ENCODE measurements at regions not wholly inside any gene's neighbourhood (a gene's known extent, or its start where the extent isn't known, plus 50 kb on each side); places are given as distances from the start of the nearest gene placed in this dataset.

- no peak for DNase-seq
Measured at GRCh38 chr4:27272217-27272616, 411.6 kb downstream of the STIM2 start.

- no peak for DNase-seq
Measured at GRCh38 chr4:27276307-27277073, 415.8 kb downstream of the STIM2 start.

DNA sequence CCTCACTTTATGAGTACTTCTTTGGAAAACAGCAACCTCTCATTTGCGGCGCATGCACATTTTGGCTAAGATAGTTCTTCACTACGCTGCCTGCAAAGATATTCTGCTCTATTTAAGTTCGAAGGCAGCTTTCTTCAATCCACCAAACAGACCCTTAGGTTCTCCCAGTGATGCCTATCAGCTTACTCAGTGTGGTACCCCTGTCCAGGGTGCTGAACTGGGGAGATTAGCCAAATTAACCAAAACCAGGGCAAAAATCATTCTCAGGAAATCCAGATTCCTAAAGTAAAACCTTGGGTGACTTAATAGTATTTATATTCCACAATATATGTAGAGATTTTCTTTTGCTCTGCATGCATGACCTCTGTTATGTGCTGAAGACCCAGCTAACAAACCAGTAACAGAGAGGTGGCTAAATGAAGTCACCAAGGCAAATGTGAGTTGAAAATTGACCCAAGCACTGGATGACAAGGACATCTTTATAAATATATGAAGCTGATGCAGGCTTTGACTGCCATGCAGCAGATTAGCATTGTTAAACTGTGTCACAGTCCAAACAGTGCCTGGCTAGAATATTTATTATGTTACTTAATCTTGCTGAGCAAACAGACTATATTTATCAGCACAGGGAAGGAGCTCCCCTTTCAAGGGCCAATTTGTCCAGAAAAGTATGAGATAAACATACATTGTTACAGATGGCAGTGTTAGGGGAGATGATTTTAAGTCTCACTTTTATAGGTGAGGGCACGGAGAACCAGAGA is 418.2 kb downstream of the STIM2 start:
- DNase-seq, result peak in 1 of 2 experiments; percentile 3

DNA sequence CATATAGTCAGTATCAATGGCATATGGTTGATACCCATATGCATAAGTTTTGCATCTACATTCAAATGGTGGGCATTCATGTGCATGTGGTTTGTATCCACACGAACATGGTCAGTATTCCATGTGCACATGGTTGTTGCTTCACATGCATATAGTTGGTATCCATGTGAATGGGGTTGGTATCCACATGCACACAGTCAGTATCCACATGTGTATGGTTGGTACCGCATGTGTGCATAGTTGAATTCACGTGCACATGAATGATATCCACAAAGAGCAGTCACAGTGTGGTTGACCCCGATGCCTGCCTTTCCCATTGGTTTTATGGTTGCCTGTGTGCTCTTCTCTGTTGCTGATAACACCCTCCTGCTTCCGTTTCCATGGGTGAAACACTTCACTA is 427.9 kb downstream of the STIM2 start:
- DNase-seq, result no peak

DNA sequence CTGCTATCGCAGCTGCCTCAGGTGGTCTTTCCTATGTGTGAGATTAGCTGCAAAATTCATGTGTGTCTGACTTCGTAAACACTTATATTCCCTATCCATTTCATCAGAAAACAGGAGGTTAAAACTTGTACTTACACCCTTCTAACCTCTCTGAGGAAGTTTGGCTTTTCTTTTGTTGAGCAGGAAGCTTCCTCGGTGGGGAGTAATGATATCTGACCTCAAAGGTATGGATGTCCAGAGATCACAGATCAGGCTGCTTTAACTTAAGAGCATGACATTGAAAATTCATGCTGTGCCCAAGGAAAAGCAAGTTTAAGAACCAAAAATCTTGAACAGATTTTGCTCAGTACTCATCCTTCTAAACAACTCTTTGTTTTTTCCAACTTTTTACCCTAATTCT is 429.1 kb downstream of the STIM2 start:
- no peak for DNase-seq

GRCh38 chr4:27293831-27294230 is 433.2 kb downstream of the STIM2 start:
- no peak for DNase-seq

- no peak for DNase-seq
Measured at GRCh38 chr4:27304751-27305150, 444.1 kb downstream of the STIM2 start.

- no peak for DNase-seq
Measured at GRCh38 chr4:27305246-27305645, 444.6 kb downstream of the STIM2 start.

- DNase-seq, result no peak
Measured at GRCh38 chr4:27308379-27308778, 447.7 kb downstream of the STIM2 start.

- DNase-seq, result no peak
Measured at GRCh38 chr4:27315625-27316024, 455.0 kb downstream of the STIM2 start.

GRCh38 chr4:27316176-27316575 is 455.5 kb downstream of the STIM2 start:
- DNase-seq, result no peak

DNA sequence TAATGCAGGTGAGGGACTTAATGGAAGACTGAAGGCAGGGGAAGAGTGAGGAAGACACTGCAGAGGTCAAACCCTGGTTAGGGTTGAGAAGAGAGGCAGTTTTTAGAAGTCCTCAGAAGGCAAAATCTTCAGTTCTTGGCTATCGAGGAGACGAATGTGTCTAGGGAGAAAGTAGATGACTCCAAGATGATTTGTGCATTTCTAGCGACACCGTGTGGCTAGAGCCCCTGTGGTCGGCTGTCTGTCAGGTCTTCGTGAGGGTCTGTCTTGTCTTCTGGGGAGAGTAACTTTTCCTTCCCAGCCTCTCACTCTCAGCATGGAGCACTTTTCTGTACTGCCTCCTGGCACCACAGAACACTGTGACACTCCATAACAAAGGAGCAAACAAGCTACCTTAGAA is 458.1 kb downstream of the STIM2 start:
- peak; percentile 17 to 32 for DNase-seq

- DNase-seq, result no peak
Measured at GRCh38 chr4:27326991-27327390, 466.4 kb downstream of the STIM2 start.

DNA sequence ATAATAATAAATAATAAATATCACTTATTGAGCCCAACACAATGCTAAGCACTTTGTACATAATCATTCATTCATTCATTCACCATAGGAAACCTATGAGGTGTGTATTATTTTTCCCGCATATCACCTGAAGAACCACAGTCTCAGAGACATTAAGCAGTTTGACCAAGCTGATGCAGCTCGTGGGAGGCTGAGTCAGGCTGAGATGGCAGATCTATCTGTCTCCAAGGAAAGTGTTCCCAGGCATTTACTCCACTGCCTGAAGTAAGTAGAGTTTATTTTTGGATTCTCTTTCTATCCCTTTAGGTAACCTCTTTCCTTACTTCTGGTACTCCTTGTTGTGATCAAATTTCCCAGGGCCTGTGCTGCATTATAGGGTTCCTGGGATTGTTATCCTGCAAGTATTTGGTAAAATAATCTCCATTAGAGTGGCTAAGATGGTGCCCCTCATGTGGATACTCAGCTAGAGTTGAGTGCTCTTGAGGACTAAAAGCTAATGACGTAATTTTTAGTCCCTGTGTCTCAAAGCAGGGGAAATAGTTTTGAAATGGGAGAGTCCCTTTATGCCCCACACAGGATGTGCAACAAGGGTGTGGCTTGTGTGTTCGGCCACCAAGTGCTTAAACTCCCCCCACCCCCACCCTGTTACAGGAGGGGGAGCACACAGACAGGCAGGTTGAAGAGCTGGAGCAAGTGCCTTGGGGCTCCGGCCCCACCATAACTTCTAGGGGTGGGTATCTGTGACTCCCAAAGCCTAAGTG is 467.0 kb downstream of the STIM2 start:
- no peak for DNase-seq

DNA sequence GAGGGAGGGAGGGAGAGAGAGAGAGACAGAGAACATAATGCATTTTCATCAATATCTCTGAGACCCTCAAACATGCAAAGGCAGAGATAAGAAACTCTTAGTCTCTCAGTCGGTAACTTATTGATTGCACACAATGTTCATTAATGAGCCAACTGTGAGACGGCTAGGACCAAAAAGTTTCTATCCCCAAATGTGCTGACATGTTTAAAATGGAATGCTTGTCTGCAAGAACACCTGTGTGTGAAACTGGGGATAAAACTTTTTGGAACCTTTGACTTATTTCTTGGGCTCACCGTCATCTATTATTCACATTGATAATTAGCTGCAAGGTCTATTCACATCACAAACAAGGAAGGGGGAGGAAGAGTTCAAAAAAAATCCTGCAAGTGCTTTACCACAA is 477.9 kb downstream of the STIM2 start:
- DNase-seq, result no peak

- DNase-seq, result no peak
Measured at GRCh38 chr4:27343411-27343810, 482.8 kb downstream of the STIM2 start.

- no peak for DNase-seq
Measured at GRCh38 chr4:27350161-27350560, 489.5 kb downstream of the STIM2 start.

- DNase-seq, result no peak
Measured at GRCh38 chr4:27357283-27357682, 496.6 kb downstream of the STIM2 start.

GRCh38 chr4:27358269-27358668 is 497.6 kb downstream of the STIM2 start:
- no peak for DNase-seq

DNA sequence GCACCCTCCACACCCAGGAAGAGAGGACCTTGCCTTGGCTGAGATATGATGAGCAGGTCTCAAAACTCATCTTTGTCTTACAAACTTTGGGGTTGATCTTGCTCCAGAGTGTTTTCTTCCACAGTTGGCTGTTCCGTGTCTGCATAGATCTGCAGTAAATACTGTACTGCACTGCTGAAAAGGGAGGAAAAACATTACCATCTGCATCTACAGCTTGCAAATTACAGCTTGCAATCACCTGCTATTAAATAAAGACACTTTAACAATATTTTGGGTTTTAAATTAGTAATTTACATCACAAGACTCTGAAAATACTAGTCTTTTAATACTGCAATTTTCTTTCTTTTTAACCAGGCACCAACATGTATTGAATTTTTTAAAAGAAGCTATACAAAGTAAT is 499.5 kb downstream of the STIM2 start:
- DNase-seq, result no peak

DNA sequence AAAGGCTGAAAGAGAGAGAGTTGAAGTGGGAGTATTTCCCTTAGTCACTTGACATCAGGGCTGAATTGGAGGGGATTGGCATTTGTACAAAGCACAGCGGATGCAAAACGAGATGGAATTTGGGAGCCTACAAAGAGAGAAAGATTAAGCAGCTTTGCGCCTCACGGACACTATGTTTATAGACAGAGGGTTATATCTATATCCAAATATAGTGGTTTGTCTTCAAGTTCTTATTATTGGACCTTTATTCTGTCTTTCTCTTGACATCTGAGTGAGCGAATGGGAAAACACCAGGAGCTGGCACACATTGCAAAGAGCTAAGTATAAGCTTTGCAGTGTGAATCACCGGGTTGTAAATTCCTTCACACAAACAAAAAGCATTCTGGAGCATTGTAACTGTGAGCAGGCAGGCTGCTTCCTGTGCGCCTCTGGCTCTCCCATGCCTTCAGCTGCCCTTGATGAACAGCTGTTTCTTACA is 500.2 kb downstream of the STIM2 start:
- DNase-seq, result no peak

GRCh38 chr4:27364509-27364908 is 503.9 kb downstream of the STIM2 start:
- DNase-seq, result no peak

DNA sequence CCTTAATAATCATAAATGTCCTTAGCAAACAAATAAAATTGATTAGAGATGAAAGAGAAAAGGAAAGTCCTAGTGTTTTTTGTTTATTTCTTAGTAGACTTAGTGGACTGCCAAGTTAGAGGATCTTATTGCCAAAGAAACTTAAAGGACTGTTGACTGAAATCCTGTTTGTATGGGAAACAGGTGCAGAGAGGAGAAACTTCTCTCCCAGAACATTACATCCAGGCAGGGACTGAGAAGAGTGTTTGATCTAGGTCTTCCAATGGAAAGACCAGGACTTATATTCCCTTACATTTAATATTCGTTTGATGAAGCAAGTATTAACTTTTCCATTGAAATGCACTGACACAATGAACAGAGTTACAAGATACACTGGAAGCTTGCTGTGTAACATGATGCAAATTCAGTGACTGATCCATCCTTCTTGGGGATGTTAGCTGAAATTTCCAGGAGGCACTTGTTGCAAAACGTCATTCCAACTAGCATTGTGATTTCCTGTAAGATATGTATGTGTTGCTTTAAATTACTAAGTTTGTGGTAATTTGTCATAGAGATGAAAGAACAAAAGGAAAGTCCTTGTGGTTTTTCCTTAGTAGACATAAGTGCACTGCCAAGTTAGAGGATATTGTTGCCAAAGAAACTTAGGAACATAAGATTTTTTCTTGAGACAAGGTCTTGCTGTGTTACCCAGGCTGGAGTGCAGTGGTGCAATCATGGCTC is 505.6 kb downstream of the STIM2 start:
- no peak for DNase-seq
